ENCODE measurements at regions not wholly inside any gene's neighbourhood (a gene's known extent, or its start where the extent isn't known, plus 50 kb on each side); places are given as distances from the start of the nearest gene placed in this dataset.

- Histone ChIP-seq H3K4me3 (ENCODE audit: low read depth, low read length, poor library complexity, severe bottlenecking) (no peak overlapping the region), H3K4me1 (ENCODE audit: insufficient read depth, low read length, poor library complexity, severe bottlenecking) (no peaks in the 10 kb centered on the region), H3K4me2 (ENCODE audit: low read length) (no peak overlapping the region), H3K27ac (ENCODE audit: low read depth, low read length, poor library complexity, severe bottlenecking) (no peak overlapping the region), H3K9me3 (ENCODE audit: low read length) (no peaks in the 10 kb centered on the region), H3K36me3 (ENCODE audit: insufficient read depth, low read length) (no peaks in the 10 kb centered on the region), H3K79me2 (ENCODE audit: insufficient read depth, low read depth, low read length) (no peaks in the 10 kb centered on the region), H2AFZ (ENCODE audit: low read length) (no peak overlapping the region), H3K9me2 (ENCODE audit: insufficient read depth, low read length) (no peaks in the 10 kb centered on the region), H4K20me1 (ENCODE audit: insufficient read depth, low read length) (no peaks in the 10 kb centered on the region)
- CTCF ChIA-PET (ENCODE audit: unreplicated experiment), result no interaction called here
- no TSS peak for BruUV-seq (replicated peaks)
- TF ChIP-seq, protein P1, sequence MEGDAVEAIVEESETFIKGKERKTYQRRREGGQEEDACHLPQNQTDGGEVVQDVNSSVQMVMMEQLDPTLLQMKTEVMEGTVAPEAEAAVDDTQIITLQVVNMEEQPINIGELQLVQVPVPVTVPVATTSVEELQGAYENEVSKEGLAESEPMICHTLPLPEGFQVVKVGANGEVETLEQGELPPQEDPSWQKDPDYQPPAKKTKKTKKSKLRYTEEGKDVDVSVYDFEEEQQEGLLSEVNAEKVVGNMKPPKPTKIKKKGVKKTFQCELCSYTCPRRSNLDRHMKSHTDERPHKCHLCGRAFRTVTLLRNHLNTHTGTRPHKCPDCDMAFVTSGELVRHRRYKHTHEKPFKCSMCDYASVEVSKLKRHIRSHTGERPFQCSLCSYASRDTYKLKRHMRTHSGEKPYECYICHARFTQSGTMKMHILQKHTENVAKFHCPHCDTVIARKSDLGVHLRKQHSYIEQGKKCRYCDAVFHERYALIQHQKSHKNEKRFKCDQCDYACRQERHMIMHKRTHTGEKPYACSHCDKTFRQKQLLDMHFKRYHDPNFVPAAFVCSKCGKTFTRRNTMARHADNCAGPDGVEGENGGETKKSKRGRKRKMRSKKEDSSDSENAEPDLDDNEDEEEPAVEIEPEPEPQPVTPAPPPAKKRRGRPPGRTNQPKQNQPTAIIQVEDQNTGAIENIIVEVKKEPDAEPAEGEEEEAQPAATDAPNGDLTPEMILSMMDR (conservative IDR thresholded peaks at IDR 0.05; ENCODE audit: low read length), result no peak
- TF ChIP-seq EZH2phosphoT487 (IDR thresholded peaks at IDR 0.05; ENCODE audit: borderline replicate concordance, low read depth, low read length), result no peak
- no peak for DNase-seq (ENCODE audit: low spot score)
- POLR2A ChIA-PET, result no interaction called here
- intact Hi-C loops (cut with micrococcal nuclease; ENCODE audit: unreplicated experiment), result no loop called here
These were observed 340.9 kb downstream of the PRL start for GRCh38 chr6:21955951-21956350.

DNA sequence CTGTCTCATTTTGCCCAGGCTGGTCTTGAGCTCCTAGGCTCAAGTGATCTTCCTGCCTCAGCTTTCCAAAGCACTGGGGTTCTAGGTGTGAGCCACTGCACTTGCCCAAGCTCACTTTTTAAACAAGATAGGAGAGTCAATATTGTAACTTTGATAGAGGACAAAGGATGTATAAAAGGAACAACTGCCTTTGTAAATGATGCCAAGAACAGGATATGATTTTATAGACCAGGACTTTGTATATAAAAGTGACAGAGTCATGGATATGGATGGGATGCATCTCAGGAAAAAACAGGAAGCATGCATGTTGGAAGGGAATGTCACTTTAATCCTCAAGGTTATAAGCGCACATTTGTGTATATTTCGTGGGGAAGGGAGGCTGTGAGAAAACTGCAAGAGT lies 338.4 kb downstream of the PRL start:
- Histone ChIP-seq H3K9me2 (ENCODE audit: insufficient read depth, low read length) (no peaks in the 10 kb centered on the region), H3K27ac (ENCODE audit: low read depth, low read length, poor library complexity, severe bottlenecking) (no peak overlapping the region), H4K20me1 (ENCODE audit: insufficient read depth, low read length) (no peaks in the 10 kb centered on the region), H2AFZ (ENCODE audit: low read length) (no peak overlapping the region), H3K9me3 (ENCODE audit: low read length) (no peaks in the 10 kb centered on the region), H3K4me2 (ENCODE audit: low read length) (no peak overlapping the region), H3K79me2 (ENCODE audit: insufficient read depth, low read depth, low read length) (no peaks in the 10 kb centered on the region), H3K36me3 (ENCODE audit: insufficient read depth, low read length) (no peaks in the 10 kb centered on the region), H3K4me3 (ENCODE audit: low read depth, low read length, poor library complexity, severe bottlenecking) (no peak overlapping the region), H3K4me1 (ENCODE audit: insufficient read depth, low read length, poor library complexity, severe bottlenecking) (no peaks in the 10 kb centered on the region)
- no peak for DNase-seq (ENCODE audit: low spot score)
- no TSS peak for BruUV-seq (replicated peaks)
- CTCF ChIA-PET (ENCODE audit: unreplicated experiment), result no interaction called here
- intact Hi-C loops (cut with micrococcal nuclease; ENCODE audit: unreplicated experiment), result no loop called here
- POLR2A ChIA-PET, result interaction anchor here (0.6 to 0.7 kb wide), 4 partner anchors 14 to 451 kb away, joined by 3 to 6 read pairs (median 4); no protein-coding TSS in a partner anchor
- TF ChIP-seq, protein P1 (conservative IDR thresholded peaks at IDR 0.05; ENCODE audit: low read length), result no peak
- no peak for TF ChIP-seq EZH2phosphoT487 (IDR thresholded peaks at IDR 0.05; ENCODE audit: borderline replicate concordance, low read depth, low read length)

DNA sequence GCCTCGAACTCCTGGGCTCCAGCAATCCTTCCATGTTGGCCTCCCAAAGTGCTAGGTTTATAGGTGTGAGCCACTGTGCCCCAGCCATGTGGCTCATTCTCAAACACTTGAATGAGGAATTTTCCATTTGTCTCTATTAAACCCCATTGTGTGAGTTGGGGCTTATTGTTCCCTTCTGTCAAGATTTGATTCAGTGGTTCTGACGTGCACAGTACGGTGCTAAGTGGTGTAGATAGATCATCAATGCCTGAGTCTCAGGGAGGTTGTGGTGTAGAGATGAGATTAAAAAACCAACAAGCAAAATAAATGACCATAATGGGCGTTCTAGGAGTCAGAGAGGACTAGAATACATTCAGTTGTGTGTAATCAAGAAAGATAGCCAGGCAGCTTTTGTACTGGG lies 335.6 kb downstream of the PRL start:
- no peaks in the 10 kb centered on the region for H3K36me3 ChIP-seq (ENCODE audit: insufficient read depth, low read length)
- H3K4me2 ChIP-seq (ENCODE audit: low read length), result no peak overlapping the region
- intact Hi-C loops (cut with micrococcal nuclease; ENCODE audit: unreplicated experiment), result no loop called here
- ChIA-PET CTCF (ENCODE audit: unreplicated experiment) (no interaction called here), POLR2A (interaction anchor here (0.7 kb wide), 5 partner anchors 99 to 1832 kb away, joined by 4 to 6 read pairs (median 4); no protein-coding TSS in a partner anchor)
- H3K27ac ChIP-seq (ENCODE audit: low read depth, low read length, poor library complexity, severe bottlenecking), result no peak overlapping the region
- DNase-seq (ENCODE audit: low spot score), result no peak
- no peaks in the 10 kb centered on the region for H3K9me2 ChIP-seq (ENCODE audit: insufficient read depth, low read length)
- H4K20me1 ChIP-seq (ENCODE audit: insufficient read depth, low read length), result no peaks in the 10 kb centered on the region
- no TSS peak for BruUV-seq (replicated peaks)
- H3K9me3 ChIP-seq (ENCODE audit: low read length), result no peaks in the 10 kb centered on the region
- TF ChIP-seq, protein P1 (conservative IDR thresholded peaks at IDR 0.05; ENCODE audit: low read length), result no peak
- TF ChIP-seq EZH2phosphoT487 (IDR thresholded peaks at IDR 0.05; ENCODE audit: borderline replicate concordance, low read depth, low read length), result no peak
- no peaks in the 10 kb centered on the region for H3K79me2 ChIP-seq (ENCODE audit: insufficient read depth, low read depth, low read length)
- no peaks in the 10 kb centered on the region for H3K4me1 ChIP-seq (ENCODE audit: insufficient read depth, low read length, poor library complexity, severe bottlenecking)
- H3K4me3 ChIP-seq (ENCODE audit: low read depth, low read length, poor library complexity, severe bottlenecking), result no peak overlapping the region
- no peak overlapping the region for H2AFZ ChIP-seq (ENCODE audit: low read length)
